OCI-LY7 (cell line): ENCODE measurements at regions not wholly inside any gene's neighbourhood (a gene's known extent, or its start where the extent isn't known, plus 50 kb on each side); places are given as distances from the start of the nearest gene placed in this dataset.

Experiments
- CTCF ChIP-seq: fragments of 200-600 bp; sonication (generic); conservative IDR thresholded peaks from 2 replicates; pipeline ENCODE4 v1.5.1; 2014; ENCODE audit warnings: mild to moderate bottlenecking, antibody characterized with exemption, low read length, moderate library complexity, mixed read lengths
- EZH2phosphoT487 ChIP-seq: fragments of 200-600 bp; sonication (generic); IDR thresholded peaks from 2 replicates; pipeline ENCODE4 v1.6.1; 2018; ENCODE audit warnings: low read depth, borderline replicate concordance, mild to moderate bottlenecking, mixed run types, antibody characterized with exemption, low read length, moderate library complexity, mixed read lengths

DNA sequence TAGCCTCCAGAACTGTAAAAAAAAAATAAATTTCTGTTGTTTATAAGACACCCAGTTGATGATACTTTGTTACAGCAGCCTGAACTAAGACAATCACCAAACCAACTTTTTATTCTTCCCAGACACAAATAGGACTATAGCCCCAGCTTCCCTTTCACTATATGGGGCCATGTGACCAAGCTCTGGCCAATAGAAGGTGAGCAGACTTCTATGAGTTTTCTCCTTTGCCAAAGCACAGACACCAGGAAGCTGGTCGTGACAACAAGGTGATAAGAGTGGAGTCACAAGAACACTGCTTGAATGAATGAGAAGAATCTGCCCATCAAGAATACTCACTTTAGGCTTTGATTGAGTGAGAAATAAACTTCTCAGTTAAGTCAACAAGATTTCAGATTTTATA, 217.7 kb downstream of the DEPDC1B start:
- TF ChIP-seq CTCF (no peak), EZH2phosphoT487 (no peak)
